HG02943 (cell line): ENCODE measurements at regions not wholly inside any gene's neighbourhood (a gene's known extent, or its start where the extent isn't known, plus 50 kb on each side); places are given as distances from the start of the nearest gene placed in this dataset.

ENCODE experiments used
- ATAC-seq: cut with Tn5 transposase; IDR thresholded peaks from one replicate; pipeline ENCODE4 v1.9.1; 2021; ENCODE audit warnings: mild to moderate bottlenecking, low read depth, moderate library complexity; ENCODE audit not compliant: unreplicated experiment

DNA sequence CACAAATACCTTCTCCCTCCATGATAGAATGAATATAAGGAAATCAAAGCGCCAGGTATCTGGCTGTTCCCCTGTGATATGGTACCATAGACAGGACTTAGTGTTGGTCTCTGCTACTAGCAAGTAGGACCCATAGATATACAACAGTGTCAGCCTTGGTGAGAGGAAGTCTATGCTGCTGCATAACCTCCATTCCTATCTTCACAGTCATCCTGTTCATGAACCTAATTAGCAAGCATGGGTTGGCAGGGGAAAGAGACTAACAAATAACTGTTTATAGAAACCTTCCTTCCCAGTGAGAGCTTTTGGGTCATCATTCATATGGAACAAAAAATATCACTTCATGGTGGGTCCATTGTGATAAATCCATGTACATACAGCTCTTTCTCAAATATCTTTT is 188.9 kb upstream of the FAM98A start:
- no peak for ATAC-seq

DNA sequence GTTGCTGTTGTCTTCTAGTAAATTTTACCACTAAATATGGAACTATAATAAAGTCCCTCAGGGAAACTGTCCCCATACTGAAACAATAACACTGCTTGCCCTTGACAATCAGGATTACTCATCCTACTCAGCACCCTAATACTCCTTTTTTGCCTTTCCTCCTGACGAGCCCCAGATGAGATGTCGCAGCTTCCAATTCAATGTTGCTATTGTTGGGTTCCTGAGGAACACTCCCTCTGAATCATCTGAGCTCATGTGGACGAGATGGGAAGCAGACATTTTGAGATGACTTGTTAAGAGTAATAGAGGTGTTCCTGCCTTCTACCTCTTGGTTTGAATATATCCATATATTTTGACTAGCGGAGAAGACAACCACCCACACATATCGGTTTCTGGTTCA is 187.8 kb upstream of the FAM98A start:
- ATAC-seq: no peak

DNA sequence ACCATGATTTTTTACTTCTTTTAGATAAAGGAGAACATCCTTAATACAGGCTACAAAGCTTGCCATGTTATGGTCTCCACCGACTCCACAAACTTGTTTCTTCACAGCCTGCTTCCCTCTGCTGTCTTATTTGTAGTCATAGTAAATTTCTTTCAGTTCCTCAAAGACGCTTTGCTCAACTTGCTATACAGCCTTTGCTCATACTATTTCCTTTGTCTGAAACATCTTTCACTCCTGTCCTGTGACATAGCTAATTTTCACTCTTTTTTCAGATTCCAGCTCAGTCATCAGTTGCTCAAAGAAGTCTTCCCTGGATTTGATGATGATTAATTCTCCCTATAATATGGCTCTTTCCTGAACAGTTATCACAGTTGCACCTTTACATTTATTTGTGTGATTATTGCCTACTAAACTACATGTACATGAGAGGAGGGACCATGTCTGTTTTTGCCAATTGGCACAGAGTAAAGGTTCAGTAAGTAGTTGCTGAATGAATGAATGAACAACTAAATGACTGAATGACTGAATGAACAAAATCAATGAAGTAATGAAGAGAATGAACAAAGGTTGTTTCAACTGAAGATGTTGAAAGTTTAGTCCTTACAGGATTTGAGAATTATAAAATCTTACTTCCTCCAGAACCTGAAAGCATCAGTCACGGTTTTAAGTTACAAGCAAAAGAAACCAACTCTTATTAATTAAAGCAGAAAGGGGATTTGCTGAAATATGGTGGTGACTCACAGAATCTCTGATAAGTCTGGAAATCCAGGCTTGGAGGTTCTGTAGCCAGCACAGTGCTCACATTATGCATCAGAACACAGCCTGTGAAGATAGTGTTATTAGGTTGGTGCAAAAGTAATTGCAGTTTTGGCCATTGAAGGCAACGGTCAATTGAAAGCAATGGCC is 186.4 kb upstream of the FAM98A start:
- peak; percentile 90 for ATAC-seq

DNA sequence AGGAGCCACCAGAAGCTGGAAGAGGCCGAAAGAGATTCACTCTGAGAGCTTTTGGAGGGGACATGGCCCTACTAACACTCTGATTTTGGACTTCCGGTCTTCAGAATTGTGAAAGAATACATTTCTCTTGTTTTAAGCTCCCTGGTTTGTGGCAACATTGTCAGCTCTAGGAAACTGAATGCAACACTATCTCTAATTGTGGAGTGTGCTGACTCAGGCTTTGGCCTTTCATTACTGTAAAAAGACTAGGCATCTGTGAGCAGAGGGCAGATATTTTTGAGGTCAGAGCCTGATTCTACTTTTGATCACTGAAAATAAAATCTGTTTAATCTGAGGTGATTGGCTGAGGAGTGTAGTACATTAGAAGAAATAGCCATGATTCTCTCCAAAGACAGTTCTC is 185.4 kb upstream of the FAM98A start:
- ATAC-seq: no peak

DNA sequence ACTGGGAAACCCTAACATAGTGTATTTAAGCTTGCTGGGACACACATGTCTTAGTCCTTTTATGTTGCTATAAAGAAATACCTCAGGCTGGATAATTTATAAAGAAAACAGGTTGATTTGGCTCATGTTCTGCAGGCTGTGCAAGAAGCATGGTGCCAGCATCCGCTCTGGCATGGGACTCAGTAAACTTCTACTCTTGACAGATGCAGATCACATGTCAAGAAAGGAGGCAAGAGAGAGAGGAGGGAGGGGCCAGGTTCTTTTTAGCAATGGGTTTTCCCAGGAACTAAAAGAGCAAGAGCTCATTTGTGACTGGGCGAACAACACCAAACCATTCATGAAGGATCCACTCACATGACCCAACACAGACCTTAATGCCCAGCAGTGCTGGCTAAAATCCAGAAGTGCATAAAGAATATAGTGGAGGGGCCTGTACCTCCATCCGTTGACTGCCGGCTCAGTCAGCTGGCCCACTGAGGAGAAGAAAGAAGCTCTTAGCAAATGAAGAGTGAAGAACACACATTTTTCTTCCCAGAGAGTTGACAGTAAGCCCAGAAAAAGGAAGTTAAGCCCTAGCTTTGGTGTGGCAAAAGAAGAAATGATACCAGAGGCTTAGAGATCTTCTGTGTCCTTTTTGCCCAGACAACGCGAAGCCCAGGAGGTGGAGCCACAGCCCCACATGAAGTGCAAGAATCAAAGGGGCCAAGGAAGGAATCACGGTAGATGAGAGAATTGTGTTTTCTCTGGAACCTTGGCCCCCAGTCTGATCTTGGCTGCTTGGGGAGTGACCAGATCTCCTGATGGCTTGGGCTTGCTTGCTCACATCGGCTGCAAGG is 183.5 kb upstream of the FAM98A start:
- ATAC-seq: no peak

DNA sequence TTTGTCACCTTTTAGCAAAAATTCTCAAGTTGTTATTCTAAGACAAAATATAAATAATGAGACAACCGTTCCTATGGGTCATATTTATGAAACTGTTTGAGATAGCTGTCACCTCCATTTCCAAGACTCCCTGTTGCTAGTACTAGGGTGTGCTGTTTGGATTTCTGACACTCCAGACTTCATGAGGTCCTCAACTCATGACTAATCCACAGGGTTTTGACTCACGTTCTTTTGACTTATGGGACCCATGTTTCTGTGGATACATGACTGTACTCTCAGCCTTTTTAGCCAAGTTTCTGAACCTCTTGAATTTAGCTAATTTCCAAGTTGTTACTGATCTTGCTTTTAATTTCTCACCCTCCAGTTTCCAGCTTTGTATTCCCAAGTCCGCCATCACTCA is 178.7 kb upstream of the FAM98A start:
- ATAC-seq: no peak

DNA sequence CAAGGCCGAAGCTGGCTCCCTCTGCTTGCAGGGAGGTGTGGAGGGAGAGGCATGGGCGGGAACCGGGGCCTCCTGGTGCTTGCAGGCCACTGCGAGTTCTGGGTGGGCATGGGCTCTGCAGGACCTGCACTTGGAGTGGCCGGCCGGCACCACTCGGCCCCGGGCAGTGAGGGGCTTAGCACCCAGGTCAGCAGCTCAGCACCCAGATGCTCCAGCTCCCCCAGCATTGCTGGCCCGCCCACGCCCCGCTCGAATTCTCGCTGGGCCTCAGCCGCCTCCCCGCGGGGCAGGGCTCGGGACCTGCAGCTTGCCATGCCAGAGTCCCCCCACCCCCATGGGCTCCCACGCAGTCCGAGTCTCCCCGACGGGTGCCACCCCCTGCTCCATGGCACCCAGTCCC is 176.2 kb upstream of the FAM98A start:
- no peak for ATAC-seq

DNA sequence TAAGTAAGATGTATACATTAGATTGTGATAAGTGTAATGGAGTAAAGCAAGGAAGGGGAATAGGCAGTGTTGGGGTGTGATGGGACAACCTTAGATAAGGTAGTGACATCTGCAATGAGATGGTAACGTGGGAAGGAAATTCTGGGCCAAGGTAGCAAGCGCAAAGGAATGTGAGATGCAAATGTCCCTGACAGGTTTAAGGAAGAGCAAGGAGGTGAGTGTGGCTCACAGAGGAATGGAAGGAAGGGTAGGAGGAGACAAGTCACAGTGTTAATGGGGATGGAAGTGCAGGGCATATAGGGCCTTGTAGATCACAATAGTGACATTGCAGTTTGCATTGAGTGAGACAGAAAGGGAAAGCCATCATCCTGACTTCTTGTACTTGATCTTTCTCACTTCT is 170.9 kb upstream of the FAM98A start:
- no peak for ATAC-seq

DNA sequence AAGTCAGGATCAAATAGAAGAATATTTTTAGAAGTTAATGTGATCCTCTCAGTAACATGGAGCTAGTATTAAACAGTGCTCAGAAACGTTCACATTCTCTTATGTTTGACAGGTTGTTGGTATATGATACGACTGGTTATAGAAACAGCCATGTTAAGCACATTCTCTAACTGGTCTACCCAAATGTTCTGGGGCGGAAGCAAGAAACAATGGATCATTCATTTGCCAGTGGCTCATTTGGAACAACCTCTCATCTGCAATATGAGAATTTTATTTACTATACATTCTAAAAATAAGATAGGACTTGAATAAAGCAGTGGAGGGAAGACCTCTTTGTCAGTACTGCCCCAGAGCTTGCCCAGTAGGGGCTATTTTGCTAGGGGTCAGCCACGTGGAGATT is 167.1 kb upstream of the FAM98A start:
- ATAC-seq: no peak

DNA sequence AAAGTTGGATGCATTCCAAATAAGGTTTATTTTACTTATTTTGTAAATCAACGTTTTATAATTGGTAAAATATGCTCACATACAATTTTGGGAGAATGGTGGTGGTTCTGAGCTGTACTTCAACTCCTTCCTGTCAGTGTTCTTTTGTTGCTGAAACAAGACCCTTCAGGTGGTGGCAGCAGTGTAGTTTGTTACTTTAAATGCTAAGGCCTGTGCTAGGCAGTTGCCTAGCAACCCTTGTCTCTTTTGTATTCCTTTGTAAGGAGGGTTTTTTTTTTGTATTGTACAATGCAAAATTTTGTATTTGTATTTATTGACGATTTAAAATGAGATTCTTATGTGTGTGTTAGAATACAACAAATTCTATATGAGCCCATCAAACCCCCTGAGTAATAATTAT is 166.0 kb upstream of the FAM98A start:
- no peak for ATAC-seq

DNA sequence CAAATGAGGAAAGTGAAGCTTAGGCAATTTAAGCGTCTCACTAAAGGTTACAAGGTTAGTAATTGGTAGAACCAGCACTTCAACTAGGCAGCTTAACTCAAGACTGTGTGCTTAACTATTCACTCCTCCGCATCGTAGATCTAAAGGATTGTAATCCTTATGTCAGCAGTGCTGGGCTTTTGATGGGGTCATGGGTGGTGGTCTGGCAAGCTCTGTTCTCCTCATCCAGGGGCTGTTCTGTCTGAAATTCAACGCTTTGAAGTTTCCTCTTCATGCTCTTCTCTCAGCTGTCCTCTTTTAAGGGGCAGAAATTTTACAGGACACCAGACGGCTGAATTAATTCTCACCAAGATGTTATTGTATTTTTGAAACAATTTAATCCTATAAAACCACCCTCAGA is 165.5 kb upstream of the FAM98A start:
- no peak for ATAC-seq

DNA sequence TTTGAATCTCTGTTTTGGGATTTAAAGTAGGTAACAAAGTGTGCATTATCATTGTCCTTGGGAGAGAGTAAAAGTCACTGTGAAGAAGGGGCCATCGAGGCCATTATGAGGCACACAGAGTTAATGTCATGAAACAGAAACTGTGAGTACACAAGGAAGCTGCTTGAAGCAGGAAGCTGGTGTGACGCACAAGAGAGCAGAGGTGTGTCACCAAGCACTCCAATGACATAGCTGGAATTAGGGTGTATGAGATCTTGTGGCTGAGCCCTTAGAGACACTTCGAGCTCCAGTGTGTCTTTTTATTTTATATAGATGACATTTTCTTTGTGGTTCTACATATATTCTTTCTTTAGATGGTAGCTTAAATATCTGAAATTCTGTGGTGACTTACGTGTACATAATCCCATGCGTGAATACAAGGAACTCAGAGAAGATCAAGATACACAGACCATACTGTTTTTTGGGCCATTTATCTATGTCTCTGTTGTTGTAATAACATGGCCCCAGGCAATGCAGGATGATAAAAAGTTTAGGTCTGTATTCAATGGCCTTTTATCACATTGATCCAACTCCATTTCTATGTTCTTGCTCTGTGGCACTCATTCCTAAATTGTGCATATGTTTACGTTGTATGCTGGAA is 164.7 kb upstream of the FAM98A start:
- ATAC-seq: no peak

DNA sequence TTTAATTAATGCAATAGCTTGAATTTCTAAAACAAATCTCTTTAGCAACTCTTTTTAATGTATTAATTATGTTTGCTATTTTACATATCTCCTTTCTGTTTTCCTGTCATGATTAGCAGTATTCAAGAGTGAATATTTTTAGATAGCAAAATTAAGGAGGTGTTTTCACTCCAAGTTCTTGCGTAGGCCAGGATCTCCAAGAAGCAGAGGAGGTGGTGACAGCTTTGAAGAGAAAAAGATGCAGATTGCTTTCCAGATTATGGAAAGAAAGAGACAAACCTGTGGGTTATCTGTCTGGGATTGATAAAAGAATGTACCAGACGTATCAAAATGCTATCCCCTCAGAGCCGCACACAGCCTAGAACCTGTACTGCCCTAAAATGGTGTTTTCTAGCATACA is 163.5 kb upstream of the FAM98A start:
- ATAC-seq: no peak

DNA sequence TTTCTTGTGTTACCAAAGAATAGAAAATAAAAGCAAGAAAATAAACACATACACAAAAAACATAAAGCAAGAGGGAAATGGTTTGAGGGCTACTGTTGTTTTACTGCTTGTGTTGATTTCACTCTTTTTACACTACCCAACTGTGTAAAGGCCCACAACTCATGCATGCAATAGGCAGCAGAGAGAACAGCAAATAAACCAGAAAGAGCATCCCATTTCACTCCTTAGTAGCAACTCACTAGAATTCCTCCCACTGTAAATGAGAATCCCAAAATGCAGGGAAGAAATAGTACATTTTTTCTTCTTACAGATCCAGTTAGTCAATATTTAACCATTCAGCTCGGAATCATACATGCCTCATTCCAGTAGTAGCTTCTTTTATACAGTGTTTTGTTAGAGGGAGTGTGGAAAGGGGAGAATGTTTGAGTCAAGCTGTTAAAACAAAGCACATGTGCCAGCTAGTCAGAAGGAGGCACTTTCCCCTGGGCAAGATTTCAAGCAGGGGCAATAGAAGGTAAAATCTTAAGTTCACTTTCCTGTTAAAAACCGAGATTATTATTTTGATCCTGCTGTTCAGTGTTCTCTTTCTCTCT is 147.2 kb upstream of the FAM98A start:
- no peak for ATAC-seq

DNA sequence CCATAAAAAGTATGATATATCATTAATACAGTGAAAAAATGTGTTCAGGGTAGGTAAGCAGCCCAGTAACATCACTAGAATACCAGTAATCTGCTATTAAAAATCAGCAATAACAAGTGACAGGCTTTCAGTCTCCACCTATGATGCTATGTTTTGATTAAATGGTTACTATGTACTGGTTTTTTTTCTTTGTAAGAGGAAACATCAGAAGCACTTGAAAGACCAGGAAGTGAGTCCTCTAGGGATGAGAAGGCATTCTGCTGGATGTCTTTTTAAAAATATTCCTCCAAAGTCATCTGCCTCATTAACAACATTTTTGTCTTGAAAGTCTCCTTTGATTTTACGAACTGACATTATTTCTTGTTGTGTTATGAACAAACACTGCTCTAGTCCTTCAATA is 136.0 kb upstream of the FAM98A start:
- no peak for ATAC-seq

DNA sequence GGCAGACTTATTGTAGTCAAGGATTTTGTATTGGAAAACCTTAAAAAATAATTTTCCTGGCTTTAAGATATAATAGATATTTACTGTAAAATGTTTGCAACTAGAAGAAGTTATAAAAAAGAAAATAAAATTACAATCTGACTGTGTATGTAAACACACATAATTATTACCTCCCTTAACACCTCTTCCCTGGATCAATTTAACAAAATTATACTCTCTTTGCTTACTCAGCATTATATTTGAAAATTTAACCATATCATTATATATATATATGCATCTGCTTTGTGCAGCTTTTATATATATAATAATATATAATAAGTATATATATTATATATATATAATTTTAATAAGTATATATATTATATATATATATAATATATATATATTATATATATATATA is 131.7 kb upstream of the FAM98A start:
- ATAC-seq: no peak

DNA sequence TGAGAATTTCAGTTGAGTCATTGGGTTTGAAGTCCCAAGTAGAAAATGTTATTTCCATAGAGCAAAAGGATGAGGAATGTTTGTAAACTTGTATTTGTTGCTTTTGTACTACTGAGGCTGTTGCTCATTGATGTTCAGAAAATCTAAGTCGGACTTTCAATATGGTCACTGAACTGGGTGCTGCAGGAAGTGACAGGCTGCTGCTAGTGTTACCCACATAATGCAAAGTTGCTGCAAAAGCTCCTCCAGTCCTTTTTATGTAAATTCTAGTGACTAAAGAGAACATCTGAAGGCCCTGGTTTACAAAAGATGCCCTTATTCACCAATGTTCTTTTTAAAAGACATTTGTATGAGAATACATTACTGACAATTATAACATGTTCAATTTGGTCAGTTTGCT is 131.1 kb upstream of the FAM98A start:
- no peak for ATAC-seq

DNA sequence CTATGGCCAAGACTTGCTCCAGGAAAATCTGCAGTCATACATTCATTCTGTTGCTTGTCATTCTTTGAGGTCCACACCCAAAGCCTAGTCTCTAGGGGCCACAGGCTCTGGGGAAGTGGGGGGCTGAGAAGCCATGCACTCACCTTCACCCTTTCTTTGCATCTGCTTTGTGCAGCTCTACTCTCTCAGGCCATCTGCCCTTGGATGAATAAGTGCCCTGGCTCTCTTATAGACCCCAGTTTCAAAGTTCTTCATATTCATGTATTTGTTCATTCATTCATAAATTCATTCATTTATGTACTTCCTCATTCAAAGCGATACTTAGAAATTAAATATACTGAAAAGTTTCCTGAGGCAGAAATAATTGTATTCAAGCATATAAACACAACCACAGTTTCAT is 130.3 kb upstream of the FAM98A start:
- ATAC-seq: no peak

DNA sequence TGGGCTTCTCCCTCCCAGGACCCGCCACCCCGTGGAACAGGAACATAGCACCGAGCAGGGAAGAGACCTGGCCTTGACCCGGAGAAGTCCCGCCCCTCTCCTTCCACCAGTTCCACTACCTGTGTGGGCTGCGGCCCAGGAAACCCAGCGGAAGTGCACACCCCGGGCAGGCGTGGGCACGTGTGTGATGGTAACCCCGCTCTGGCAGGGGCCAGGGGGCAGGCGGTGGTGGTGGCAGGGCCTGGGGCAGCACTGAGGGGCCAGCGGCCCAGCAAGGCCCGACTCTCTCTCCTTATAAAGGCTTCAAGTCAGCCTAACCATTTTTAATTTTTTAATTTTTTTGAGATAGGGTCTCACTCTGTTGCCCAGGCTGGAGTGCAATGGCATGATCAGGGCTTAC is 129.0 kb upstream of the FAM98A start:
- no peak for ATAC-seq

DNA sequence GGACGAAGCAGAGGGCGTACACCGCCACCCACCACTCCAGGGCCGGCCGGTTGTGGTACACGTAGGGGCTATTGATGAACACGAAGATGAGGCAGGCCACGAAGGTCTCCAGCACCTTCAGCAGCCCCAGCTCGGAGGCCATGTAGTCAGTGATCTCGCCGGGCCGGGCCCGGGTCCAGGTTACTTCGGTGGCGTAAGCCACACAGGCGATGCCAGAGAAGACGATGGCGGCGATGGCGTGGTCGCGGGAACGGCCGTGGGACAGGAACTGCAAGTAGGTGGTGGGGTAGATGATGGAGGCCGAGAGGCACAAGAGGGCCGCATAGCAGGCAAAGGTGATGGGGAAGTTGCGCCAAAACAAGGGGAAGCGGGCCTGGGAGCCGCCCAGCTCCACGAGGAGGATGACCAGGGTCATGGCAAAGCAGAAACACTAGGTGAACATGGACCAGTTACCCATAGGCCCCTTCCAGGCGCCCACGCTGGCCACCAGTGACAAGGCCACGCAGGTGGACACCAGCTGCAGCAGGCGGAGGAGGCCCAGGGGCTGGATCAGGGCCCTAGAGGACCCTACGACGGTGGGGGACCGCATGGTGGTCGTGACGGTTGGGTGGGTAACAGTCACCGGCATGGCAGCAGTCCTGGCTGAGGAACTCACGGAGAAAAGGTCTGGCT is 128.4 kb upstream of the FAM98A start:
- ATAC-seq: no peak
